Lower leg skin (tissue), 4 donors: ENCODE measurements at regions not wholly inside any gene's neighbourhood (a gene's known extent, or its start where the extent isn't known, plus 50 kb on each side); places are given as distances from the start of the nearest gene placed in this dataset.

Experiments
- DNase-seq, 2 donors: peaks; one replicate each; pipeline ENCODE4 v3.0.0-alpha.2; 2019; ENCODE audit warnings: low spot score in 2 of 2
- H3K4me3 ChIP-seq: fragments of 200-600 bp; sonication (generic); 2 replicates; pipeline ENCODE4 v1.5.1; 2017; ENCODE audit warnings: mild to moderate bottlenecking, low read depth; ENCODE audit not compliant: poor library complexity, severe bottlenecking
- POLR2A ChIP-seq, 2 donors: fragments of 450-650 bp; IDR thresholded peaks; one replicate each; pipeline ENCODE4 v1.6.1; 2016 to 2017; ENCODE audit warnings: antibody characterized with exemption in 2 of 2, mild to moderate bottlenecking in 1 of 2, moderate library complexity in 1 of 2
- WGBS, 2 donors: methylation state at CpG; one replicate each; pipeline ENCODE4 v1.1.5; 2018; 5-methylcytosine and 5-hydroxymethylcytosine counted together
- intact Hi-C: fragments of 100-400 bp; cut with DNase I; formaldehyde crosslinking; loops from one replicate; pipeline ENCODE4 v1.15.0; 2023; ENCODE audit warnings: low total_unique reads
- TF ChIP-seq, protein P1 (sequence below), 3 donors: fragments of 450-650 bp; IDR thresholded peaks; one replicate each; pipeline ENCODE4 v1.5.1; 2016; ENCODE audit warnings: antibody characterized with exemption in 3 of 3, mild to moderate bottlenecking in 3 of 3, moderate library complexity in 2 of 3

DNA sequence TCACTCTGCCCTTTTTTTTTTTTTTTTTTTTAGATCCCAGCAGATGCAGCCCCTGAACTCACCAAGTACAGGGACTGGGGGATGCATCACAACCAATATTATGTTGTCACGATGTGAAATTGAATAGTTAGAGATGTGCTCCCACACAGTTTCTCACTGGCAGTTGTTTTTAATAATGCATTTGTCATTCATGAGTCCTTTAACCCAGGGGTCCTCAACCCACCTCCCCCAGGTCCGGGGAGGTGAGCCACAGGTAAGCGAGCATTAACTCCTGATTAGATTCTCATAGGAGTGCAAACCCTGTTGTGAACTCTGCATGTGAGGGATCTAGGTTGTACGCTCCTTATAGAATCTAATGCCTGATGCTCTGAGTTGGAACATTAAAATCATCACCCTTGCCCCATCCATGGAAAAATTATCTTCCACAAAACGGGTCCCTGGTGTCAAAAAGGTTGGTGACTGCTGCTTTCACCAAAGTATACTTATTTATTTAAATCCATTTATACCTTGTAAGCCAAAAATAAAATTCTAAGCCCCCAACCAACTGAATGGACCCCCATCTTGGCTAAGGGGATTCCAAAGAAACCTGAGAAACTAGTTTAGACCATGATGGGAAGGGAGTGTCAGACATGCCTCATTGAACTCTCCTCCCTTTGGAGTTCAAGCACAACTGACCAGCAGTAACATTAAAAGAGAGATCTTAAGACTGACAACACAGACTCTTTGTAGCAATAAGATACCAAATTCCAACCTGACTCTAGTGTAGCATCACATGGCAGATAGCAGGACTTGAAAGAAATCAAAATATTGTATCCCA lies 119.3 kb upstream of the ATP1A1 start:
- H3K4me3 ChIP-seq: no peak overlapping the region
- no peak for TF ChIP-seq POLR2A (IDR thresholded peaks at IDR 0.05)
- TF ChIP-seq, protein P1, sequence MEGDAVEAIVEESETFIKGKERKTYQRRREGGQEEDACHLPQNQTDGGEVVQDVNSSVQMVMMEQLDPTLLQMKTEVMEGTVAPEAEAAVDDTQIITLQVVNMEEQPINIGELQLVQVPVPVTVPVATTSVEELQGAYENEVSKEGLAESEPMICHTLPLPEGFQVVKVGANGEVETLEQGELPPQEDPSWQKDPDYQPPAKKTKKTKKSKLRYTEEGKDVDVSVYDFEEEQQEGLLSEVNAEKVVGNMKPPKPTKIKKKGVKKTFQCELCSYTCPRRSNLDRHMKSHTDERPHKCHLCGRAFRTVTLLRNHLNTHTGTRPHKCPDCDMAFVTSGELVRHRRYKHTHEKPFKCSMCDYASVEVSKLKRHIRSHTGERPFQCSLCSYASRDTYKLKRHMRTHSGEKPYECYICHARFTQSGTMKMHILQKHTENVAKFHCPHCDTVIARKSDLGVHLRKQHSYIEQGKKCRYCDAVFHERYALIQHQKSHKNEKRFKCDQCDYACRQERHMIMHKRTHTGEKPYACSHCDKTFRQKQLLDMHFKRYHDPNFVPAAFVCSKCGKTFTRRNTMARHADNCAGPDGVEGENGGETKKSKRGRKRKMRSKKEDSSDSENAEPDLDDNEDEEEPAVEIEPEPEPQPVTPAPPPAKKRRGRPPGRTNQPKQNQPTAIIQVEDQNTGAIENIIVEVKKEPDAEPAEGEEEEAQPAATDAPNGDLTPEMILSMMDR (IDR thresholded peaks at IDR 0.05): no peak
- intact Hi-C loops: no loop called here
- WGBS, 2 donors: 82 to 92% methylated on average over 5 of the region's 5 CpGs
- no peak for DNase-seq

DNA sequence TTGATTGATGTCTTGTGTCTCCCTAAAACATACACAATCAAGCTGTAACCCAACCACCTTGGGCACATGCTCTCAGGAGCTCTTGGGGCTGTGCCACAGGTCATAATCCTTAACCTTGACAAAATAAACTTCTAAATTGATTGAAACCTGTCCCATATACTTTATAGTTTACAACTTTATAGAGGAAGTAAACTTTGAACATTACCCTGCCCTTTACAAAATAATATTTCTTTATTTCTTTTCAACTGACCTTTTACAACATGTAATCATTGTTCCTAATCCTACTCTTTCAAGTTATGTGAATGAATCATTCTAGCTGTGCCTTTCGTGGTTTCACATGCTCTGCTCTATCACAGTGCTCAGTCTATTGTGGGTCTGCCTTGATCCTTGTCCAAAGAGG lies 118.3 kb upstream of the ATP1A1 start:
- intact Hi-C loops: no loop called here
- no peak for DNase-seq
- 61 to 72% methylated on average over 1 of the region's 1 CpG for WGBS, 2 donors
- no peak overlapping the region for H3K4me3 ChIP-seq
- TF ChIP-seq POLR2A (IDR thresholded peaks at IDR 0.05): no peak

DNA sequence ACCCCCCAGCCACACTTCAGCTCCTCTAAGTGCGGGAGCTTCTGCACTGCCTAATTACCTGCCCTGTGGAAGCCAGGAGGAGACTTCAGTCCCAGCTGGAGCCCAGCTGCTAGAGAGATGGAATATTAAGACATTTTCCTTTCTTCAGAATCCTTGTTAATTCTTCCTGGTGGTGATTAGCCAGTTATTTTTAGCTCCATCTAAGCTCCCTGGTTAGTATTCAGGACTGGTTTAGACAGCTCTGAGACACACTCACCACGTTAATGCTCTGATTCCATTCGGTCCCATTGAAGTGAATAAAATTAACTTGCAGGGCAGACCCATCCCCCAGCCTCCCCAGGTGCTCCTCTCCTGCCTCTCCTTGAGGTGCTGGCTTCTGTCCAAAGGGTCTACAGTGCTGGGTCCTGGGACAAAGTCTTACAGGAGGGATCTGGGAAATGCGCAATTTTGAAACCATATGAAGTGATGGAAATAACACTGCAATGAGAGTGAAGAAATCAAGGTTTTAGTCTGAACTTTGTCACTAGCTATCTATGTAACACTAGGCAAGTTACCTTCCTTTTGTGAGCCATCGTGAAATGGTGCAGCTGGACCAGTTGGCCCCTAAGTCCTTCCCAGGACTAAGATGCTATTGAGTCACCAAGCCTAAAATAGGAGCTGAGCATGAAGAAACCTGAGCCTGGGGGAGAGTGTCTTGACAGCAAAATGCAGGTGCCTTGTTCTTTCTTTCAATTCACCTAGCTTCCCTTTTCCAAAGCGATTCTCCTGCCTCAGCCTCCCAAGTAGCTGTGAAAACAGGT lies 117.4 kb upstream of the ATP1A1 start:
- no peak for DNase-seq
- H3K4me3 ChIP-seq: no peak overlapping the region
- intact Hi-C loops: no loop called here
- TF ChIP-seq, protein P1 (IDR thresholded peaks at IDR 0.05): no peak
- TF ChIP-seq POLR2A (IDR thresholded peaks at IDR 0.05): no peak
- 52 to 57% methylated on average over 6 of the region's 6 CpGs for WGBS, 2 donors

DNA sequence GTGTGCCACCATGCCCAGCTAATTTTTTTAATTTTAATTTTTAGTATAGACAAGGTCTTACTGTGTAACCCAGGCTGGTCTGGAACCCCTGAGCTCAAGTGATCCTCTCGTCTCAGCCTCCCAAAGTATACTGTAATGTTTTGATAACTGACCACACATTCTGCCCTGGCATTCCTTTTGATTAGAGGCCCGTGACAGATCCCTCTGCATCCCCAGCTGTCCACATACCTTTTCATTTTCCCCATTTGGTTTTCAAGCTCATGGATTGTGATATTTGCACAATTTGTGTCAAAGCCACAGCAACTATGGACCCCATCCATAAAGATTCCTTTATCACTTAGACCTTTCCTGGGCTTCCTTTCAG lies 116.8 kb upstream of the ATP1A1 start:
- H3K4me3 ChIP-seq: no peak overlapping the region
- TF ChIP-seq, protein P1 (IDR thresholded peaks at IDR 0.05): no peak
- TF ChIP-seq POLR2A (IDR thresholded peaks at IDR 0.05): no peak
- intact Hi-C loops: no loop called here
- WGBS, 2 donors: 86 to 87% methylated on average over 2 of the region's 2 CpGs
- no peak for DNase-seq

DNA sequence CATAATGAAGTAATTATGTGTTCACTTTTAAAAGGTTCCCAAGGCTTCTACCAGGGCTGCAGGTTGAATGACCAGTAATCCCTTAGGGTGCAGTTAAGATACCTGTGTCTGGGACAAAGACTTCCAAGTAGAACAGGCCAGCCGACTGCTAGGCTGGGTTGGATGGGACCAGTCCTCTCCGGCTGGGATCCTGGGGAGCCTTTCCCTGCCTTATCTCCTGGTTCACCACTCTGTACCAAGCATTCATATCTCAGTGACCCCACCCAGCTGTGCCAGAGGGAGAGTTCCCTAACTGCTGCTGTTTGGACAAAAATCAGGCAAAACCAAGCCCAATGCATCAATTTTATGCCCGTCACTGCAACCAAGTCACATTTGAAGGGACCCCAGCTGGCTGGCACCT lies 116.2 kb upstream of the ATP1A1 start:
- intact Hi-C loops: no loop called here
- 88 to 89% methylated on average over 3 of the region's 3 CpGs for WGBS, 2 donors
- H3K4me3 ChIP-seq: no peak overlapping the region
- DNase-seq: no peak
- TF ChIP-seq, protein P1 (IDR thresholded peaks at IDR 0.05): no peak
- TF ChIP-seq POLR2A (IDR thresholded peaks at IDR 0.05): no peak

DNA sequence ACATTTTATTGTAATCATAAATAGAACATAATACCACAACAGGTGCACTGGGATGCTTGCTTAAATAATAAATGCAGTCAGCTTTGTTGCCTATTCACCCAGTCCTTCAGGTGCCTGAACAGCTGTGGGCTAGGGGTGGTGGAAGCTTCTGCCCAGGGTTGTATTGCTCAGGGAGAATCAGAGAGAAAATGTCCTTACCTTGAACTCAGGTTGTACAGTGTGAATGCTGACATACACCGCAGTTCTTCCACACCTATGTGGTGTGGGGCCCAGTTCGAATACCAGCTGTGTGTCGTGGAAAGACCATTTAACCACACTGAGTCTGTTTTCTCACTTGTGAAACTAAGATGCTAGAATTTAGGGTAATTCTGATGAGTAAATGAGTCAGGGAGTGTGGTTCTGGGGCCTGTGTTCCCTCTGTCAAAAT lies 115.7 kb upstream of the ATP1A1 start:
- intact Hi-C loops: no loop called here
- 81 to 91% methylated on average over 3 of the region's 3 CpGs for whole genome bisulfite sequencing, 2 donors

More for the DNA sequence above, 115.7 kb upstream of the ATP1A1 start:
- no peak for DNase-seq
- no peak for TF ChIP-seq POLR2A (IDR thresholded peaks at IDR 0.05)
- TF ChIP-seq, protein P1 (IDR thresholded peaks at IDR 0.05): no peak
- H3K4me3 ChIP-seq: no peak overlapping the region
